H1 (cell line): ENCODE measurements at regions not wholly inside any gene's neighbourhood (a gene's known extent, or its start where the extent isn't known, plus 50 kb on each side); places are given as distances from the start of the nearest gene placed in this dataset.

Experiments used
- CTCF ChIA-PET: fragments of 300-600 bp; sonication (Branson Sonifier 250); formaldehyde crosslinking; loops from one replicate; lab custom pipeline; 2021; ENCODE audit not compliant: partially characterized antibody; lab: Charles Lee
- POLR2A ChIA-PET: fragments of 300-600 bp; sonication (Branson Sonifier 250); formaldehyde crosslinking; loops from one replicate; lab custom pipeline; 2021; ENCODE audit warnings: inconsistent platforms; ENCODE audit not compliant: partially characterized antibody; lab: Charles Lee
- DNase-seq, 2 experiments: peaks; one replicate each; pipeline versions ENCODE4 v3.0.0 to v3.0.0-alpha.2; 2010 to 2022; ENCODE audit warnings: low spot score in 2 of 2, low read depth in 1 of 2, mixed read lengths in 1 of 2
- FAIRE-seq: peaks from 2 replicates; lab custom pipeline; 2011; peaks lifted over from hg19 to GRCh38; lab: Jason Lieb, UNC
- H2AFZ ChIP-seq: 2 replicates; pipeline ENCODE4 v1.8.1; 2012; ENCODE audit warnings: low read length, inconsistent platforms
- H2AK5ac ChIP-seq: 2 replicates; pipeline ENCODE4 v1.6.1; 2013; ENCODE audit warnings: low read depth, low read length
- H2BK120ac ChIP-seq: replicated peaks from 2 replicates; pipeline ENCODE3; 2013; ENCODE audit warnings: low read depth, low read length, inconsistent platforms
- H2BK12ac ChIP-seq: 2 replicates; pipeline ENCODE4 v1.6.1; 2013; ENCODE audit warnings: low read depth, low read length
- H2BK15ac ChIP-seq: 2 replicates; pipeline ENCODE4 v1.6.1; 2013; ENCODE audit warnings: low read length
- H2BK20ac ChIP-seq: 2 replicates; pipeline ENCODE4 v1.6.1; 2013; ENCODE audit warnings: low read length
- H2BK5ac ChIP-seq: 2 replicates; pipeline ENCODE4 v1.6.1; 2013; ENCODE audit warnings: low read depth, low read length
- H3K14ac ChIP-seq: 2 replicates; pipeline ENCODE4 v1.6.1; 2013; ENCODE audit warnings: inconsistent platforms; ENCODE audit not compliant: insufficient read length
- H3K18ac ChIP-seq: 2 replicates; pipeline ENCODE4 v1.6.1; 2013; ENCODE audit warnings: low read length; ENCODE audit errors: extremely low read depth
- H3K23ac ChIP-seq: 2 replicates; pipeline ENCODE4 v1.6.1; 2013; ENCODE audit warnings: inconsistent platforms; ENCODE audit not compliant: insufficient read length
- H3K23me2 ChIP-seq: 2 replicates; pipeline ENCODE4 v1.6.1; 2013; ENCODE audit warnings: low read depth, low read length
- H3K27ac ChIP-seq: 2 replicates; pipeline ENCODE4 v1.6.1; 2011; ENCODE audit warnings: low read depth, low read length, inconsistent platforms
- H3K27me3 ChIP-seq, 4 experiments: replicated peaks in 1 of 4; 1 replicate in 1 of 4; 2 replicates in 3 of 4; pipeline versions ENCODE4 v1.6.1 to v1.8.1; 2011 to 2013; ENCODE audit warnings: low read length in 3 of 4, mild to moderate bottlenecking in 3 of 4, inconsistent platforms in 2 of 4, mixed read lengths in 2 of 4, moderate library complexity in 1 of 4; ENCODE audit not compliant: control insufficient read depth in 3 of 4, insufficient read depth in 3 of 4; ENCODE audit errors: extremely low read depth in 1 of 4
- H3K36me3 ChIP-seq, 4 experiments: 2 replicates each; pipeline versions ENCODE4 v1.6.1 to v1.8.1; 2011 to 2013; ENCODE audit warnings: mild to moderate bottlenecking in 4 of 4, low read length in 3 of 4, moderate library complexity in 2 of 4, control low read depth in 1 of 4, inconsistent platforms in 1 of 4; ENCODE audit not compliant: insufficient read depth in 4 of 4, control insufficient read depth in 2 of 4
- H3K4ac ChIP-seq: replicated peaks from 2 replicates; pipeline ENCODE3; 2013; ENCODE audit warnings: low read length, low read depth, mixed read lengths, inconsistent platforms; ENCODE audit not compliant: insufficient read length
- H3K4me1 ChIP-seq, 4 experiments: replicated peaks in 1 of 4; 1 replicate in 1 of 4; 2 replicates in 3 of 4; pipeline versions ENCODE4 v1.6.1 to v1.8.1; 2011 to 2013; ENCODE audit warnings: low read length in 3 of 4, inconsistent platforms in 2 of 4, mixed read lengths in 1 of 4; ENCODE audit not compliant: insufficient read depth in 4 of 4, control insufficient read depth in 3 of 4
- H3K4me2 ChIP-seq, 2 experiments: 2 replicates each; pipeline versions ENCODE4 v1.6.1 to v1.8.1; 2011 to 2013; ENCODE audit warnings: low read depth in 2 of 2, low read length in 2 of 2, control low read depth in 1 of 2, inconsistent platforms in 1 of 2, mild to moderate bottlenecking in 1 of 2; ENCODE audit not compliant: insufficient read depth in 1 of 2
- H3K4me3 ChIP-seq, 4 experiments: fragments of 200-600, 300-600 bp in 1 of 4; sonication (generic), shearing (Covaris generic), sonication (Bioruptor Twin) in 1 of 4; 2 replicates each; pipeline versions ENCODE4 v1.5.1 to v1.8.1; 2011 to 2016; ENCODE audit warnings: low read length in 4 of 4, low read depth in 3 of 4, control low read depth in 2 of 4, inconsistent platforms in 2 of 4, mild to moderate bottlenecking in 2 of 4, mixed read lengths in 1 of 4, moderate library complexity in 1 of 4; ENCODE audit not compliant: insufficient read depth in 2 of 4; ENCODE audit errors: extremely low read depth in 1 of 4
- H3K56ac ChIP-seq: replicated peaks from 2 replicates; pipeline ENCODE3; 2013; ENCODE audit warnings: low read depth, mild to moderate bottlenecking, mixed read lengths, low read length, inconsistent platforms; ENCODE audit not compliant: insufficient read length
- H3K79me1 ChIP-seq: 2 replicates; pipeline ENCODE4 v1.6.1; 2013; ENCODE audit warnings: low read depth, low read length, control low read depth
- H3K79me2 ChIP-seq, 2 experiments: 2 replicates each; pipeline versions ENCODE4 v1.6.1 to v1.8.1; 2012 to 2013; ENCODE audit warnings: low read length in 2 of 2, mild to moderate bottlenecking in 2 of 2, inconsistent platforms in 1 of 2; ENCODE audit not compliant: insufficient read depth in 2 of 2, control insufficient read depth in 1 of 2
- H3K9ac ChIP-seq, 4 experiments: replicated peaks in 1 of 4; 1 replicate in 1 of 4; 2 replicates in 3 of 4; pipeline versions ENCODE4 v1.6.1 to v1.8.1; 2011 to 2013; ENCODE audit warnings: low read depth in 3 of 4, low read length in 3 of 4, control low read depth in 2 of 4, mild to moderate bottlenecking in 2 of 4, moderate library complexity in 2 of 4, inconsistent platforms in 1 of 4; ENCODE audit errors: extremely low read depth in 1 of 4
- H3K9me3 ChIP-seq, 2 experiments: 2 replicates each; pipeline versions ENCODE4 v1.6.1 to v1.8.1; 2012 to 2013; ENCODE audit warnings: mild to moderate bottlenecking in 2 of 2, moderate library complexity in 2 of 2, control low read depth in 1 of 2, inconsistent platforms in 1 of 2, low read depth in 1 of 2, low read length in 1 of 2, mixed read lengths in 1 of 2; ENCODE audit not compliant: insufficient read depth in 2 of 2
- H4K20me1 ChIP-seq, 2 experiments: replicated peaks in 1 of 2; 2 replicates each; pipeline versions ENCODE3 to v1.8.1; 2011 to 2013; ENCODE audit warnings: inconsistent platforms in 2 of 2, low read length in 2 of 2, mild to moderate bottlenecking in 1 of 2; ENCODE audit not compliant: insufficient read depth in 2 of 2, control insufficient read depth in 1 of 2
- H4K5ac ChIP-seq: 2 replicates; pipeline ENCODE4 v1.6.1; 2013; ENCODE audit warnings: low read length, low read depth, mixed read lengths, inconsistent platforms; ENCODE audit not compliant: insufficient read length
- H4K8ac ChIP-seq: 2 replicates; pipeline ENCODE4 v1.8.0; 2013; ENCODE audit warnings: mild to moderate bottlenecking, moderate library complexity, low read length, inconsistent platforms; ENCODE audit not compliant: insufficient read depth; ENCODE audit errors: extremely low read depth
- H4K91ac ChIP-seq: replicated peaks from 2 replicates; pipeline ENCODE3; 2013; ENCODE audit warnings: low read length, mixed read lengths, inconsistent platforms; ENCODE audit not compliant: insufficient read length
- CBX8 ChIP-seq: fragments of 300-800, 300-1000 bp; sonication (generic); IDR thresholded peaks from 2 replicates; pipeline ENCODE4 v1.7.1; 2016; ENCODE audit warnings: low read depth, low read length, borderline replicate concordance
- YY1 ChIP-seq: IDR thresholded peaks from 2 replicates; pipeline ENCODE4 v1.6.1; 2011; ENCODE audit warnings: low read depth, mild to moderate bottlenecking, low read length
- WGBS, 2 experiments: shearing (Covaris generic) in 1 of 2; methylation state at CpG; one replicate each; pipeline versions ENCODE4 v1.1.6 to v1.1.7; 2013 to 2015; ENCODE audit warnings: low lambda C conversion rate in 2 of 2, mixed read lengths in 2 of 2, inconsistent platforms in 1 of 2, low coverage in 1 of 2, missing lambda C conversion rate in 1 of 2; ENCODE audit not compliant: insufficient replicate concordance in 2 of 2, insufficient coverage in 1 of 2, insufficient read length in 1 of 2; ENCODE audit errors: extremely low coverage in 1 of 2, missing lambda C conversion rate in 1 of 2; 5-methylcytosine and 5-hydroxymethylcytosine counted together

- H4K91ac ChIP-seq = no peak overlapping the region
- H3K56ac ChIP-seq = no peak overlapping the region
- H2AFZ ChIP-seq = no peak overlapping the region
- no peak overlapping the region for H2BK12ac ChIP-seq
- H2BK5ac ChIP-seq = no peak overlapping the region
- no peak overlapping the region for H2AK5ac ChIP-seq
- no peak overlapping the region for H3K27ac ChIP-seq
- FAIRE-seq = no peak
- no peak overlapping the region for H4K5ac ChIP-seq
- no peak for TF ChIP-seq CBX8
- TF ChIP-seq YY1 = no peak
- no peak overlapping the region for H3K4ac ChIP-seq
- ChIA-PET POLR2A (no interaction called here), CTCF (no interaction called here)
- no peak overlapping the region for H3K14ac ChIP-seq
- no peak overlapping the region for H3K4me2 ChIP-seq
- no peak overlapping the region for H2BK20ac ChIP-seq
- no peak overlapping the region for H4K8ac ChIP-seq
- no peak overlapping the region for H2BK15ac ChIP-seq
- H3K79me2 ChIP-seq = no peaks in the 10 kb centered on the region
- H2BK120ac ChIP-seq = no peak overlapping the region
- H3K23me2 ChIP-seq = no peaks in the 10 kb centered on the region; the same call in 1 of the 2 replicates
- H3K23ac ChIP-seq = no peak overlapping the region
- WGBS, 2 experiments = 83% methylated on average over 2 of the region's 2 CpGs; no CpG with 5 or more reads in 1 of the 2 experiments
- no peaks in the 10 kb centered on the region for H3K4me1 ChIP-seq
- no peak for DNase-seq
- no peaks in the 10 kb centered on the region for H3K36me3 ChIP-seq
- no peaks in the 10 kb centered on the region for H3K27me3 ChIP-seq
- no peak overlapping the region for H3K4me3 ChIP-seq
- H4K20me1 ChIP-seq = no peaks in the 10 kb centered on the region
- no peaks in the 10 kb centered on the region; a peak in 2 of 4 replicates for H3K9me3 ChIP-seq
- no peak overlapping the region for H3K9ac ChIP-seq
- no peaks in the 10 kb centered on the region for H3K79me1 ChIP-seq
- H3K18ac ChIP-seq = no peak overlapping the region
Observed at GRCh38 chr9:115972843-115973595, 180.6 kb upstream of the PAPPA start.
